Right forelimb (tissue), 1 donor: ENCODE measurements at regions not wholly inside any gene's neighbourhood (a gene's known extent, or its start where the extent isn't known, plus 50 kb on each side); places are given as distances from the start of the nearest gene placed in this dataset.

Experiments
- DNase-seq: peaks from one replicate; pipeline ENCODE4 v3.0.0-alpha.2; 2018

- no peak for DNase-seq
Measured at GRCh38 chr2:15107137-15107536, 454.0 kb downstream of the NBAS start.

- no peak for DNase-seq
Measured at GRCh38 chr2:15111718-15112117, 449.4 kb downstream of the NBAS start.

DNA sequence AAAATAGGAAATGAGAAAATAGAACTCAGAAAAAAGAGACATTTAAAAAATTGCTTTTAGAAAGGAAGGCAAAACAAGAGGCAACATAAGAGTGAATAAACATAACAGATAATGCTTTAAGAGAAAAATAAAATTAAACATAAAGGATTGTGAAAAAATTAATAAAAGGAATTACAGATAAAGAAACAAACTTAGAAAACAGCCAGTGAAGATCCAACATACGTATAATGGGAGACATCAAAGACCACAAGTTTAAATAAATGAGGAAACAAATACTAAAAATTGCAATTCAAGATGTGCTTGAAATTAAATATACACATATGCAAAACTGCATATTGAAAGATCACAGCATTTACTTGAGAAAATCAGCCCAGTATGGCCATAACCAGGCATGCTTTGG lies 448.9 kb downstream of the NBAS start:
- DNase-seq = no peak

DNA sequence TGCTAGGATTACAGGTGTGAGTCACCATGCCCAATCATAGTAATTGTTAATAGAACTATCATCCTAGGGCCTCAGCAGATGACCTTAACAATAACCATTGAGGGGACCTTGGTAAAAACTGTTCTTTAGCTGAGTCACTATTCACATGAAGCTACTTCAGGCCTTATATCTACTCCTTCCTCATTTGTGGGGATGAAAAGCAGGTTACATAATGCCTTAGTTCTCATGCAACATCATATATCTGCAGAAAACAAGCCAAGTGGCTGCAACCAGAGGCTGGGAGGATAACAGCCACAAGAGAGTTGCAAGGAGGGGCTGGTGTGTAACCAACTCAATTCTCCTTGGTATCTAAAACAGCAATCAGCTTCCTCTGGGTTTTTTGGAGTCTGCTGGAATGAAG lies 445.4 kb downstream of the NBAS start:
- DNase-seq = no peak

GRCh38 chr2:15116830-15117229 lies 444.3 kb downstream of the NBAS start:
- DNase-seq = no peak
